HEK293T (cell line): ENCODE measurements at regions not wholly inside any gene's neighbourhood (a gene's known extent, or its start where the extent isn't known, plus 50 kb on each side); places are given as distances from the start of the nearest gene placed in this dataset.

ENCODE experiments used
- CTCF ChIA-PET: fragments of 350-600 bp; formaldehyde crosslinking; extraction: SDS; loops from one replicate; lab custom pipeline; 2021; ENCODE audit warnings: antibody characterized with exemption, inconsistent platforms; lab: Yijun Ruan, JAX
- POLR2A ChIA-PET: fragments of 350-600 bp; formaldehyde crosslinking; extraction: SDS; loops from one replicate; lab custom pipeline; 2020; ENCODE audit warnings: antibody characterized with exemption, inconsistent platforms; lab: Yijun Ruan, JAX
- DNase-seq: peaks from one replicate; pipeline ENCODE4 v3.0.0; 2012; ENCODE audit warnings: mixed read lengths; ENCODE audit errors: extremely low spot score
- ARNT ChIP-seq: fragments of 450-650 bp; IDR thresholded peaks from 2 replicates; pipeline ENCODE4 v1.6.1; 2017; ENCODE audit warnings: mild to moderate bottlenecking
- BHLHE40 ChIP-seq: fragments of 450-650 bp; IDR thresholded peaks from 2 replicates; pipeline ENCODE4 v1.6.1; 2016; ENCODE audit warnings: mild to moderate bottlenecking, moderate library complexity, borderline replicate concordance
- CTBP1 ChIP-seq: fragments of 450-650 bp; IDR thresholded peaks from 2 replicates; pipeline ENCODE4 v1.6.1; 2016; ENCODE audit warnings: borderline replicate concordance
- ELF4 ChIP-seq: fragments of 450-650 bp; IDR thresholded peaks from 2 replicates; pipeline ENCODE4 v1.6.1; 2017; ENCODE audit warnings: antibody characterized with exemption
- FOXA1 ChIP-seq: fragments of 450-650 bp; IDR thresholded peaks from 2 replicates; pipeline ENCODE4 v1.6.1; 2016; ENCODE audit warnings: mild to moderate bottlenecking
- FOXK2 ChIP-seq: fragments of 450-650 bp; IDR thresholded peaks from 2 replicates; pipeline ENCODE4 v1.6.1; 2016; ENCODE audit warnings: mild to moderate bottlenecking
- FOXM1 ChIP-seq: fragments of 450-650 bp; IDR thresholded peaks from 2 replicates; pipeline ENCODE4 v1.6.1; 2017; ENCODE audit warnings: mild to moderate bottlenecking, borderline replicate concordance
- HDGF ChIP-seq: fragments of 450-650 bp; IDR thresholded peaks from 2 replicates; pipeline ENCODE4 v1.6.1; 2017; ENCODE audit warnings: antibody characterized with exemption, borderline replicate concordance
- L3MBTL2 ChIP-seq: fragments of 450-650 bp; conservative IDR thresholded peaks from 2 replicates; pipeline ENCODE4 v1.6.1; 2016; ENCODE audit warnings: mild to moderate bottlenecking
- LEF1 ChIP-seq: fragments of 450-650 bp; IDR thresholded peaks from 2 replicates; pipeline ENCODE4 v1.6.1; 2017; ENCODE audit warnings: mild to moderate bottlenecking, borderline replicate concordance
- NFRKB ChIP-seq: fragments of 450-650 bp; IDR thresholded peaks from 2 replicates; pipeline ENCODE4 v1.6.1; 2016; ENCODE audit warnings: mild to moderate bottlenecking, moderate library complexity
- SP1 ChIP-seq: fragments of 450-650 bp; IDR thresholded peaks from 2 replicates; pipeline ENCODE4 v1.6.1; 2017
- SUZ12 ChIP-seq: fragments of 450-650 bp; IDR thresholded peaks from 2 replicates; pipeline ENCODE4 v1.6.1; 2016; ENCODE audit warnings: mild to moderate bottlenecking
- TARDBP ChIP-seq: fragments of 450-650 bp; IDR thresholded peaks from 2 replicates; pipeline ENCODE4 v1.6.1; 2016
- ZNF384 ChIP-seq: fragments of 450-650 bp; IDR thresholded peaks from 2 replicates; pipeline ENCODE4 v1.6.1; 2016
- TF ChIP-seq, protein P1 (sequence below): fragments of 450-650 bp; IDR thresholded peaks from 2 replicates; pipeline ENCODE4 v1.6.1; 2016

DNA sequence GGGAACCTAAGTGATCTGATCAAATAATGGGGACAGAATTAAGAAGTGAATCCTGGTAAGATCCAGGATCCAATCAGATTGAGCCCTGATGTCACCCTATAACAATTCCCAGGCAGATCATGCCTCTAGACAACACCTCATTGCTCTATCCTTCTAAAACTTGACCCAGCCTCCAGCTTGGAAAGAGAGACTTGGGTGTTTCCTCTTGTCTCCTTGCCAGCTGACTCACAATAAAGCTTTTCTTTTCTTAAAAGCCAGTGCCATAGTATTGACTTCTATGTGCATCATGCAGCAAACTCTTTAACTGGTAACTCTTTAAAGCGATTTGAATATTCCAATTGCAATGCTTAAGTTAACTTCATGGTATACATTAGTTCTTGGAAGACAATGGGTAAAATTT lies 109.6 kb upstream of the CHORDC1 start:
- no peak for DNase-seq
- ChIA-PET POLR2A (no interaction called here), CTCF (no interaction called here)
- no peak for TF ChIP-seq FOXM1
- no peak for TF ChIP-seq FOXA1
- no peak for TF ChIP-seq FOXK2
- TF ChIP-seq TARDBP, result no peak
- no peak for TF ChIP-seq CTBP1
- TF ChIP-seq BHLHE40, result no peak
- TF ChIP-seq ZNF384, result no peak
- no peak for TF ChIP-seq NFRKB
- TF ChIP-seq LEF1, result no peak
- TF ChIP-seq SP1, result no peak
- no peak for TF ChIP-seq L3MBTL2
- no peak for TF ChIP-seq ELF4
- no peak for TF ChIP-seq SUZ12
- TF ChIP-seq HDGF, result no peak
- TF ChIP-seq ARNT, result no peak
- TF ChIP-seq, protein P1, sequence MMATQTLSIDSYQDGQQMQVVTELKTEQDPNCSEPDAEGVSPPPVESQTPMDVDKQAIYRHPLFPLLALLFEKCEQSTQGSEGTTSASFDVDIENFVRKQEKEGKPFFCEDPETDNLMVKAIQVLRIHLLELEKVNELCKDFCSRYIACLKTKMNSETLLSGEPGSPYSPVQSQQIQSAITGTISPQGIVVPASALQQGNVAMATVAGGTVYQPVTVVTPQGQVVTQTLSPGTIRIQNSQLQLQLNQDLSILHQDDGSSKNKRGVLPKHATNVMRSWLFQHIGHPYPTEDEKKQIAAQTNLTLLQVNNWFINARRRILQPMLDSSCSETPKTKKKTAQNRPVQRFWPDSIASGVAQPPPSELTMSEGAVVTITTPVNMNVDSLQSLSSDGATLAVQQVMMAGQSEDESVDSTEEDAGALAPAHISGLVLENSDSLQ, result no peak

DNA sequence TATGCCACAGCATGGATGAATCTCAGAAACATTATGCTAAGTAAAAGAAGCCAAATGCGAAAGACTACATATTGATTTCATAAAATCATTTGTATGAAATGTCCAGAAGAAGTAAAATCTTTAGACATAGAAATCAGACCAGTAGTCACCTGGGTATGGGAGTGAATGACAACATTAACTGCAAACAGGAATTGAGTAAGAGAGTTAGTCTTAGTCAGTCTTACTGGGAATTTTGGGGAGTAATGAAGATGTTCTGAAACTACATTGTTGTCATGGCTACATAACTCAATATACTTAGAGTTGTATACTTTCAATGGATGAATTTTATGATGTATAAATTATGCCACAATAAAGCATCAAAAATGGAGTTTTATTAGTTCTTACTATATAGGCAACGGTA lies 107.8 kb upstream of the CHORDC1 start:
- CTCF ChIA-PET, result no interaction called here
- POLR2A ChIA-PET, result no interaction called here
- TF ChIP-seq HDGF (no peak), FOXA1 (no peak), L3MBTL2 (no peak)
- DNase-seq, result no peak

DNA sequence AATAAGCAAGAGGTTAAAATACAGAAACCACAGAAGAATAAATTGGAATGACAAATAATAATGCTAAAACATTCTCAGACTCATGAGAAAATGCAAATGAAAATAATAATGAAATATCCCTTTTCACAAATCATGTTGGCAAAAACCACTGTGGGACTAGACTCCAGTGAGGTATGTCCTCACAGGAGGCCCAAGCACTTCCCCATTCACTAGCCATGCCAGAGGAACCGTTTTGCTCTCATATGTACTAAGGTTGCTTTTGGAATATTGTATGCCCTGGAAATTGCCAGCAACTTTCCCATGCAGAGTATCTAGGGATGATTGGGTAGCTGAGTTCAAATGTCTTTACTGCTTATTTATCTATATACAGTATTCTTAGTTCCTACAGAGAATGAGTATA lies 106.2 kb upstream of the CHORDC1 start:
- no peak for TF ChIP-seq SP1
- TF ChIP-seq ELF4, result no peak
- TF ChIP-seq FOXA1, result no peak
- TF ChIP-seq, protein P1, result no peak
- no peak for TF ChIP-seq ARNT
- TF ChIP-seq L3MBTL2, result no peak
- TF ChIP-seq HDGF, result no peak
- no peak for TF ChIP-seq SUZ12
- TF ChIP-seq ZNF384, result no peak
- no peak for TF ChIP-seq LEF1
- no peak for TF ChIP-seq FOXK2
- no peak for TF ChIP-seq BHLHE40
- TF ChIP-seq TARDBP, result no peak
- ChIA-PET POLR2A (no interaction called here), CTCF (no interaction called here)
- DNase-seq, result no peak

DNA sequence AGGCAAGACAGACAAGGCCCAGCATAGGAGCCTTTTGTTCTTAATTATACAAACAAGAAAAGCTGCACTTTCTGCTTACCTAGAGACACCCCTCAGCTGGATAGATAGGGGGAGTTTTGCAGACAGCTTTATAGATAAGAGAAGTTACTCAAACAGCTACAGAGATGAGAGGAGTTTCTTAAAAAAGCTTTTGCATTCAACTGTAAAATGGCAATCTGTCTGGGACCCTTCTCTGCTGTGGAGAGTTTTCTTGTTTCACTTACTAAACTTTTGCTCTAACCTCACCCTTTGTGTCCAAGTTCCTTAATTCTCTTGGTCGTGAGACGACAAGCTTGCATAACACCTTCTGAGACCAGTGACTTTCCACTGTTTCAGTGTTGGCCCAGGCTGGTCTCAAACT lies 103.8 kb upstream of the CHORDC1 start:
- no peak for TF ChIP-seq FOXK2
- no peak for TF ChIP-seq TARDBP
- TF ChIP-seq ARNT, result no peak
- no peak for TF ChIP-seq LEF1
- TF ChIP-seq NFRKB, result no peak
- POLR2A ChIA-PET, result no interaction called here
- no peak for DNase-seq
- CTCF ChIA-PET, result interaction anchor here (1.1 kb wide), 1 partner anchor 10 kb away, joined by 4 read pairs; no protein-coding TSS in a partner anchor

DNA sequence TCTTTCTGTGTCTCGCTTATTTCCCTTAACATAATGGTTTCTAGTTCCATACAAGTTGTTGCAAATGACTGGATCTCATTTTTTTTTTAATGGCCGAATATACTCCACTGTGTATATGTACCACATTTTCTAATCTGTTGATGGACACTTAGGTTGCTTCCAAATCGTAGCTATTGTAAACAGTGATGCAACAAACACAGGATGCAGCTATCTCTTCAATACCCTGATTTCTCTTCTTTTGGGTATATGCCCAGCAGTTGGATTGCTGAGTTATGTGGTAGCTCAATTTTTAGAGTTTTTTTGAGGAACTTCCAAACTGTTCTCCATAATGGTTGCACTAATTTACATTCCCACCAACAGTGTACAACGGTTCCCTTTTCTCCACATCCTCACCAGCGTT lies 100.4 kb upstream of the CHORDC1 start:
- ChIA-PET CTCF (no interaction called here), POLR2A (no interaction called here)
- TF ChIP-seq NFRKB (no peak), FOXK2 (no peak)
- DNase-seq, result no peak

DNA sequence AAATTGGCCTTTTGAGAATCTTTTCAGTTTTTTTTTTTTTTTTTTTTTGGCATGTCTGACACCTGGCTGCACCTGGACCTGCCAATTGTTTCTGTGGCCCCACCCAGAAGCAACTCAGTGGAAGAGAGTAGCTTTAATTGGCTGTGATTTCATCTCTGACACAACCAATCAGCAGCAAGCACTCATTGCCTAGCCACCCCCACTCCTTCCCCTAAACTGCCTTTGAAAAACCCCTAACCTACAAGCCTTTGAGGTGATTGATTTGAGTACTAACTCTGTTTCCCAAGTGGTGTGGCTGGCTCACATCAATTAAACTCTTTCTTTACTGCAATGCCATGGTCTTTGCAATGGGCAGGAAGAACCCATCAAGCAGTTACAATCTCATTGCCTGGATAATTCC lies 98.2 kb upstream of the CHORDC1 start:
- CTCF ChIA-PET, result no interaction called here
- POLR2A ChIA-PET, result no interaction called here
- DNase-seq, result no peak
- TF ChIP-seq, protein P1, result no peak
- TF ChIP-seq SUZ12, result no peak
- no peak for TF ChIP-seq ELF4
- no peak for TF ChIP-seq SP1
- TF ChIP-seq NFRKB, result no peak
- TF ChIP-seq FOXA1, result no peak
- TF ChIP-seq LEF1, result no peak
- TF ChIP-seq L3MBTL2, result no peak
- no peak for TF ChIP-seq FOXM1
- TF ChIP-seq ARNT, result no peak

DNA sequence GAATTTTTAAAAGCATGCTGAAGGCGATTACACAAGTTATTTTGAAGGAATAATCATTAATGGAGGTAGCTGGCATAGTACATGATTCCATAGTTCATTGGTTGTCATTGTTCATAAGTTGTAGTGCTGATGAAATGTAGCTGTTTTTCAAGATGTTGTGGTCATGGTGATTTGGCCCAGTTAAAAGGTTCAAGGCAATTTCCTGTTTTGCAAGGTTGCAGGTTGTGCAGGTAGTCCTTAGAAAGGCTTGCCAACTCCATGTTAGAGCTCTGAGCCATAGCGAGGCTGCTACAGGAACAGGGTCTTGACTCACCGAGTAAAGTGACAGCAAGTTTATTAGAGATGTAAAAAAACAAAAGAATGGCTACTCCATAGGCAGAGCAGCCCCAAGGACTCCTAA lies 95.8 kb upstream of the CHORDC1 start:
- no peak for DNase-seq
- POLR2A ChIA-PET, result no interaction called here
- CTCF ChIA-PET, result no interaction called here
- TF ChIP-seq FOXA1 (no peak), L3MBTL2 (no peak), SP1 (no peak), NFRKB (no peak), SUZ12 (no peak), FOXM1 (no peak), ARNT (no peak), ZNF384 (no peak), CTBP1 (no peak), TARDBP (no peak), FOXK2 (no peak), BHLHE40 (no peak), ELF4 (no peak), LEF1 (no peak), HDGF (no peak)
- TF ChIP-seq, protein P1, result no peak
